ENCODE measurements at regions not wholly inside any gene's neighbourhood (a gene's known extent, or its start where the extent isn't known, plus 50 kb on each side); places are given as distances from the start of the nearest gene placed in this dataset.

DNA sequence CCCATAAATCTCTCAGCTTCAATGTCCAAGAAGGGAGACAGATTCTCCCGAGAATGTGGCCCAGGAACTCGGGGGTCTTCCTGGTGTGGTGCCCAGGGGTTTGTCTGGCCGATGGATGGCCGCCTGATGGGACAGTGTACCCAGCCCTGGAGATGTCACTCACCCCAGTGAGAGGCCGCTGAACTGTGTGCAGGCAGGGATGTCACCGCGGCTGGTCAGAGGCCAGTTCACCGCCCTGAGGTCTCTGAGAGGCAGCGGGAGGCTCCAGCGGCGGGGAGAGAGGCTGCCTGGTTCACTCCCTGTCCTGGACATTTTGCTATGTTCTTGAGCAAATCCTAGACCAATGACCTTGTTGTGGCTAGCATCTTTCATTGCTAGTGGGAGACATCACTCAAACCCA, 1349.5 kb downstream of the BRD1 start:
- DNase-seq: no peak

DNA sequence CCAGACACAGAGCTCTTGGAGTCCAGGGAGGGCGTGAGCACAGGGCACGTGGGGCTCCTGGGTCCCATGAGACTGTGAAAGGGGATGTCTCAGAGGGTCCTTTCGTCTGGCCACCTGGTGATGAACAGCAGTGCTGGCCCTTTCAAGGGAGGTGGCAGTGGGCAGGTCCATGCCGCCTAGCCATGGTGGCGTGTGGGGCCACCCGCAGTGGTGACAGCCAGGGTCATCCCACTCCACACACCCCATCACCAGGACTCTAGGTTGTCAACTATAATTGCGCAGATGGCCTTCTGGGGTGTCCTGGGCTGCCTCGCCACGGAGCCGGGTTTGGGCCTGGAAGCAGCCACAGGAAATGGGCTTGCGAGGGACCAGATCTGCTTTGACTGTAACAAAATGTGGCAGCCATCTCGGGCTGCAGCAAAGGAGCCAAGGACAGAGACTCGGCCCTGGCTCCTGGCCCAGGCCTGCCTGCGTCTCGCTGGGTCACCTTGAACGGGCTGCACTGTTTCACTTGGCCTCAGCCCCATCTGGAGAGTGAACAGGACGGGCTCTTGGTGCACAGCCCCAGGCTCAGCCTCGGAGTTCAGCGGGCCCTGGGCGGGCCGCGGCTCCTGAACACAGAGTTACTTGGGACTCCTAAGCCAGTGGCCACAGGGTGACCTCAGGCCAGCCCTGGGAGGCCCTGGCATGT, 1350.5 kb downstream of the BRD1 start:
- no peak for DNase-seq

DNA sequence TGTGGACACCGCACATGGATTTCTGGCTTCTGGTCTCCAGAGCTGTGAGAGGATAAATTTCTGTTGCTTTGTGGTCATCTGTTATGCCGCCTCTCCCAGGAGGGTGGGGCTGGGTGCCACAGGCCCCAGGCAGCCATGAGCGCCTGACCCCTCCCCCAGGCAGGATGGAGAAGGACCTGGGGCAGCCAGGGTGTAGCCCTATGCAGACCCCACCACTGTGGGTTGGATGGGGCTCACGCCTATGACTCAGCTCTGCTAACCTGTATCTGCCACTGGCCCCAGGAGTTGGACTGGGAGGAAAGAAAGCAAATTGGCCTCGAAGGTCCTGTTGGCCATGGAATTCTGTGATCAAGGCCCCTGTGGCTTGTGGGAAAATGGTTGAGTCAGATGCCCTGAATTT, 1351.1 kb downstream of the BRD1 start:
- DNase-seq: no peak

DNA sequence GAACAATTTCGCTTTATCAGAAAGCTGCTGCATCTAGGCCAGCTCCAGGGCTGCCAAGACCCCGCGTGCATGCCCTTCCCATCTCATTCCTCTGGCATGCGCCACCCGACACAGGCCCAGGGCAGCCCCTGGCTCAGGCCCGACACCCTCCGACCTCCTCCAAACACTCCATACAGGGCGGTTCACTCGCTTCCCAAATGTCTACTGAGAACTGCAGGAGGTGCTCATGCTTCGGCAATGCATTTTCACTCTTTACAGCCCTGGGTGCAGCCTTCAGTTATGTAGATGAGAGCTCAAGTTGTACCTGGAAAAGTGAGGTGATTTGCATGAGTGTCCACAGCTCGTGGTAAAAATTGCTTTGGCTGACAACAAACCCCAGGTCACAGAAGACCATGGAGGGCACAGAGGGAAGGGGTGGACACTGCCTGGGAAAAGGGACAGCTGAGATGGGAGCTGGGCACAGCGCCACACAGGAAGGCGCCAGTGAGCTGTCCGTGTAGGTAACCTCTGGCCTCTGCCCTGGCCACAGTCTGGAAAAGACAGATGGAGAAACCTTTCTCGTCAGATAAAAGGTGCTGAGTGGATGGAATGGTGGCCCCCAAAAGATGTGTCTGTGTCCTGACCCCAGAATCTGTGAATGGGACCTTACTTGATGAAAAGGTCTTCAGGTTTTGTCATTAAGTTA, 1351.9 kb downstream of the BRD1 start:
- no peak for DNase-seq

DNA sequence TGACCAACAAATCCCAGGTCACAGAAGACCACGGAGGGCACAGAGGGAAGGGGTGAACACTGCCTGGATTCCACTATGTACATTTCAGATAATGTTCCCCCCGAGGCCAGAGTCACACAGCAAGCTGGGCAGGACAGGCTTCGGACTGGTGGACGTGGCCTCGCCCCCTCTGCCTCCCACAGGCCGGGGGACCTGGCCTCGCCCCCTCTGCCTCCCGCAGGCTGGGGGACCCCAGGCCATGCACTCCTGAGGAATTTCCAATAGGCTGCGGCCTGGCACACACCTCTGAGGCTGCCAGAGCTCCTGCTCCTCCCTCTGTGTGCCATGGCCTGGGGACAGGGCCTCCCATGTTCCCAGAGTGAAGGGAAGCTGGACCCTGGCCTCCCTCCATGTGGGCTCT, 1352.8 kb downstream of the BRD1 start:
- no peak for DNase-seq

DNA sequence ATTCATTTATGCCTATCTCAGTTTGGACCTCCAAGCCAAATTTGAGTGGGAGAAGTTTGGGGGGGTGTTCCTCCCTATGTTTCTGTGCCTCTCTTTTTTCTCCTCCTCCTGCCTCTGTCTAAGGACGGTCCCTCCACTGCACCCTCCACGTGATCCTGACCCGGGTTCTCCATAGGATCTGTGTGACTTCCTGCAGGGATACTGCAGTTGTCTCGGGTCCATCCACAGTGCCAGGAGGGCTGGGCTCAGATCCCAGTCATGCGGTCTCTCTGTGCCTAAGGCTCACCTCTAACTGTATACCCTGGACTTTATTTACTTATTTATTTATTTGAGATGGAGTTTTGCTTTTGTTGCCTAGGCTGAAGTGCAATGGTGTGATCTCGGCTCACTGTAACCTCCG, 1354.5 kb downstream of the BRD1 start:
- DNase-seq: no peak

DNA sequence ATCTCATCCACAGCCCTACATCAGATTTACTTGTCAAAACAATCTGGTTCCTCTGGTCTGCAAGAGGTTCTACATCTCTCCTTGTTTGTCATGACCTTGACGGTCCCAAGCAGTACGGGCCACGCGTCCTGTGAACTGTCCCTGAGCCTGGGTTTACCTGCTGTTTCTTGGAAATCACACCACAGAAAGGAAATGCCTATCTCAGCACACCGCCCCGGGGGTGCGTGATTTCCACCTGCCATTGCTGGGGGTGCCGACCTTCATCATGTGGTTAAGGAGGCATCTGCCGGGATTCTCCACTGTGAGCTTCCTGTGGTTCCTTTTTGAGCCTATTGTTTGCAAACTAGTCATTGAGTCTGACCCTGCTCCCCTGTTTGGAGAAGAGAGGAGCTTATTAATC, 1363.4 kb downstream of the BRD1 start:
- DNase-seq: no peak

DNA sequence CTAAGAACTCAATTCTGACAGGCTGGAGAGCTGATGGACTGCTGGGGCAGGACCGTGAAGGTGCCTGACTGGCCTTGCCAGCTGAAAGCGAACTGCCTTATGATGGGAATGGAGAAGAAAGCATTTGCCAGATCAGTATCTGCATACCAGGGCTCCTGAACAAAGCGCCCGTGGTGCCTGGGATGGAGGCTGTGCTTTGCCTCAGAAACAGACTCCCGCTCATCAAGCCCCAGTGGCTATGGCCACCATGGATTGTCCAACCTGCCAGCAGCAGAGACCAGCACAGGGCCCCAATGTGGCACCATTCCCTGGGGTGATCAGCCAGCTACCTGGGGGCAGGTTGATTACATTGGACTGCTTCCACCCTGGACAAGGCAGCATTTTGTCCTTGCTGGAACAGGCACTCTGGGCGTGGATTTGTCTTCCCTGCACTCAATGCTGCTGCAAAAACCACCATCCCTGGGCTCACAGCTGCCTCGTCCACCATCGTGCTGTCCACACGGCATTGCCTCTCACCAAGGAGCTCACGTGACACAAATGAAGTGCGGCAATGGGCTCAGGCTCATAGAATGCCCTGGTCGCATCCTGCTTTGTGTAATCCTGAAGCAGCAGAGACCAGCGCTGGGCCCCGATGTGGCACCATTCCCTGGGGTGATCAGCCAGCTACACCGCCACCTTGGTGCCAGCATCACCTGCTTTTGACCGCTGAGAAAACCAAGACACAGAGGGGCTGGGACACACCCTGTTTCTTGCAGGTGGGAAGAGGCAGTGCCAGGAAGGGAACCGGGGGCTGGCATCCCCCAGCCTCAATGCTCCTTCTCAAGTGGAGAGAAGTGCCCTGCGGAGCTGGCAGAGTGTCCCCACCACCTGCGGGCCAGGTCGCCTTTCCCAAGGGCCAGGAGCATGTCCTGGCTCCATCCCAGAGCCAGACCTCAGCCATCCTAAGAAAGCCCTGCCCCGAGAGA, 1367.5 kb downstream of the BRD1 start:
- no peak for DNase-seq

DNA sequence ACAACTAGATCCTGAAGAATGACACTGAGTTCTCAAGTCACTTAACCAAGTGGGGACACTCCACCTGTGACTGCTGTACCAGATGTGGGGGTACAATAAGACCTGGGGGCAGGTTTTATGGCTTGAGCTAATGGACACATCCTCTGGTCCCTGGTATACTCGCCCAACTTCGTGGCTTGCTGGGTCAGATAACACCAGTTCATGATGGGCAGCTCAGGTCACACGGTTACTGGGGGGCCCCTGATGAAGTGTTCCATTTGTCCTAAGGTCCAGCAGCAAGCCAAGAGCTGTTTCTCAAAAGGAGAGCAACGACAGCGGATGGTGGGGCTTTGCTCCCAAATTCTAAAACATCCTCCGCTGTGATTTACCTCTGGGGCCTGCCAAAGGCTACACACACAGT, 1368.4 kb downstream of the BRD1 start:
- no peak for DNase-seq

DNA sequence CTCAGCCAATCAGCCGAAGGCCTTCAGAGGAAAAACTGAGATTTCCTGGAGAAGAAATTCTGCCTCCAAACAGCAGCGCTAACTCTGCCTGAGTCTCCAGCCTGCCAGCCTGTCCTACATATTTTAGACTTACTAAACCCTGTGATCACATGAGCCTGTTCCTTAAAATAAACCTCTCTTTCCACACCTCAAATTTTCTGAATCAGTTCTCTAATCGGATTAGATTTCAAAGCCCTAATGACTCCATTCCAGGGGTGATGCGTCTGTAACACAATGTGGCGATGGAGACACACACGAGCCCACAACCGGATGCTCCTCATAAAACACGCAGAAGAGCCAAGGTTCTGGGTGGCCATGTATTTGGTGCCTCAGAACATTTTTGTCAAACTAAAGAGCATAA, 1371.2 kb downstream of the BRD1 start:
- no peak for DNase-seq

DNA sequence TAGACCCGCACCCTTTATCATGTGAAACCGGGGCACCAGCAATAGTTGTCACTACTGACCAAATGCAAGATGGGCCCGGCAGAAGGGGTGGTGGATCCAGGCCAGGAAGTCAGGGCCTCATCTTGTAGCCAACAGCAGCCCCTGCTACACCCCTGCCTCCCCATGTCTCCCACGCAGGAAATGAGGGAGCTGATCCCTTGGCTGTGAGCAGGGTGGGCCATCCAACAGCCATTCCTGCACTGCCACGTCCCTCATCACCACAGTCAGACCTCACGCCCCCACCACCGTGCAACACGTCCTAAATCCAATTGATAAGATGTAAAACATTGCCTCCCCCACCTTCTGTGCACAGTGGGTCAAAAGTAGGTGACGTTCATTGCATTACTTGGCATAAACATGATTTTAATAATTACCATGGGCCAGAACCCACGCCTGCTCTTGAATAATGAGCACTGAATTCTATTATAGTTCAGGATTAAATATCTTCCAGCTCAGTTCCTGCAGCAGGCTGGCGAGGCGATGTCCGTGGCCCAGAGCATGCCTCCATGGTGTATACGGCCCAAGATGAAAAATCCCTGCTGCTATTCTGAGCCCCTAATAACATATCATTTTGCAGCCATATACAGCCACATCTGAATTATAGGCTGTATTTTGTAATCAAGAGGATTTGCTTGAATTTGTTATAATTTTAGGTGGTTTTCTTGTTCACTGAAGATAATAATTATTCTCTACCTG, 1373.8 kb downstream of the BRD1 start:
- DNase-seq: no peak

DNA sequence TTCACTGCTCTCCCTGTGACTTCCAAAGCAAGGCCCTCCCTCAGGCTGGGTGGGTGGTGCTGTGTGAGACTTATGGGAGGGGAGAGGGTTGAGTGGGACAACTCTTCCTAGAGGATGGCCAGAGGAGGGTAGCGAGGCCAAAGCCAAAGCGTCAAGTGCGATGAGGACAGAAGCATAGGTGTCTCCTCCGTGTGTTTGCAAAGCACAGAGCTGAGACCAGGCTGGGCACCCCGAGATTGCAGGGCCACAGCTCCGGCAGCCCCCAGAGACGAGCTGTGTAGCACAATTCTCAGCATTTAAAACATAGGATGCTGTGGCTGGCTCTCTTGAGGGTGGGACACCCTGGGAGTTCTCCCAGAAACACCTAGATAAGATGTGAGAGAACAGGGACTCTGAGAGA, 1374.5 kb downstream of the BRD1 start:
- no peak for DNase-seq

DNA sequence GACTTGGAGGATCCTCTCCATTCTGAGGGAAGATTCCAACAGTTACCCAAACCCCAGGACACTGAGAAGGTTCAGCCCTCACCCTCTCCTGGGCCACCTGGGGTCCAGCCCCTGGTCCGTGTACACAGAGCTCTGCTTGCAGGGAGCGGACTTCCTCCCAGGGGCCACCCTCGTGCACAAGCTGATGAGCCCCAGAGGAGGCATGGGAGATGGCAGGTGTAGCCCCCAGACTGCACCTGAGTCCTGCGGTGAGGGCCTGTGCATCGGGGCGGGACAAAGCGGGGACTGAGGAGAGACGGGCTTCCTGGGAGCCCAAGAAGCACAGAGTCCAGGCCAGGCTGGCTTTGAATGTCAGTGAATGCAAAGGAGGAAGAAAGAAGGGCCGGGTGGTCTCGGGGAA, 1374.9 kb downstream of the BRD1 start:
- no peak for DNase-seq

DNA sequence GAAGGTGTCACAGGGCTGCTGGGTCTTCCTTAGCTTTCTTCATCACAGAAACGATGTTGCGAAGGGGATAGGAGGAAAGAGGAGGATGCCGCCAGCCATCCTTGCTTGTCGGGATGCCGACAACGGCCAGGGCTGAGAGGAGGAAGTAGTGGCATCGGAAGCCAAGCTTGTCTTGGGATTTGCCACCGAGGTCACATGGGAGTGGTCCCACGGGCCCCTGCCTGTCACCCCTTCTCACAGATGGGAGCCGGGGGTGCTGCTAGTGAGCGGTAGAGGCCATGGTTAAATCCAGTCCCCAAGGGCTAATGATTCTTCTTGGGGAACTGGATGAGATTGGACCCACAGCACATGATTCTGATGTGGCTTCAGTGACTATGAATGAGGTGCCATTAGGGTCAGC, 1375.8 kb downstream of the BRD1 start:
- DNase-seq: no peak

DNA sequence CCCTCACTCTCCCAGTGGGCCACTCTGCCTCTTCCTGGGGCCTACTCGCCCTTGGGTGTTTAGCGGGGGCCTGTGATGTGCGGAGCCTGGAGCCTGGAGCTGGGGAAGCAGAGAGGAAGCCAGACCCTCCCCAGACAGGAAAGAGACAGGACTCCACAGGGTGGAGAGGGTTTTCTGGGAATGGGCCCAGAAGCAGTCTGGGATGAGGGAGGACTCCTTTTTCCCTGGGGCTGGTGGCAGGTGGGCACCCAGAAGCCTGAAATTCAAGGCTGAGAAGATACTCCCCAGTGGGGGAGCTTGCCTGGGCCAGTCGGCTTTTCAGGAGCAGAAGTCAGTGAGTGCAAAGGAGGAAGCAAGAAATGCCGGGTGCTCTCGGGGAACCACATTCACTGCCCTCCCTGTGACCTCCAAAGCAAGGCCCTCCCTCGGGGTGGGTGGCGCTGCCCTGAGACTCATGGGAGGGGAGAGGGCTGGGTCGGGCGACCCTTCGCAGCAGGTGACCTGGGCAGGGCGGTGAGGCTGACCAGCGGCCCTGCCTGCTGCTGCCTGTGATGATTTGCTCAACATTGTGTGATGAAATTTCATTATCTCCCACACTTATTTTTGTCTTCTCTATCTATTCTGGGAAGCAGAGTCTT, 1377.4 kb downstream of the BRD1 start:
- DNase-seq: no peak

DNA sequence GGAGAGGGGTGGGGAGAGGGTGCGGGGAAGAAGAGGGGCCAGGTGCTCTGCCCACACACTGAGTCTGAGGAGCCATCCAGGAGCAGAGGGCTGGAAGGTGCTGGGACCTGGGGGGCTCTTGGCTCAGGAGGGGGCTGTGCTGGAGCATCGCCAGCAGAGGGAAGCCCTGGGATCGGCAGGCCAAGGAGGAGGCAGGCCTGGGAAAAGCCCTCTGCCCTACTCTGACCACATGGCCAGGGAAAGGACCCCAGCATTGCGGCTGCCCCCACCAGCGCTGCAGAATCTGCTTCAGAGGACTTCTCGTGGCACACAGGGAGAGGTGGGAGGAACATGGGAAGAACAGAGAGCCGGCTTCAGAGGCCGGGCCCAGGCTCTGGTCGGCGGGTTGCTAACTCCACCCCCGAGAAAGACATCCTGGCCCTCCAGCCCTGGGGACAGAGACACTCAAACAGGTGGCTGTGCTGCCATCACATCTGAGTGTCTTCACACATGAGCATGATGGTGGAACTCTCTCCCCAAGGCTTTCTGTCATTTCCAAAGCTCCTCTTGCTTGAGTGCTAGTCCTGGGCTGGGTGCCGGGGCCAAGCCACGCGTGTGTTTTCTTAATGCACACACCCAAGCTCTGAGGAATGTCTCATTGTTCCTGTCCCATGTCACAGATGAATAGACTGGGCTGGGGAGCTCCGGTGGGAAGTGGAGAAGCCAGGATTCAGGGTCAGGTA, 1378.0 kb downstream of the BRD1 start:
- DNase-seq: no peak

DNA sequence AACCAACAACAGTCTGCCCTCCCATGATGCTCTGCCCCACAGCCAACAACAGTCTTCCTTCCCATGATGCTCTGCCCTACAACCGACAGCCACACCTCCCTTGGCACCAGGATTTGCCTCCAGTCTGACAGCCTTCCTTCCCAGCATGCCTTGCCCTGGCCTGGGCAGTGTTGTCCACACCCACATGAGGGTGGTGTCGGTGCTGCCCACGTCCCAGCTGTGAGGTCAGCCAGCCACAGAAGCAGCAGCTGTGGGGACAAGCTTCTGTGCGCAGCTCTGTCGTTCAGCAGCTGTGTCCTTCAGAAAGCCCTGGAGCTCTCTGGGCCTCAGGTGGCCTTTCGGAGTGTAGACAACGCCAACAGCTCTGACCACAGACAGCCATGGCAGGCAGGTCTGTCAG, 1378.9 kb downstream of the BRD1 start:
- DNase-seq: no peak

DNA sequence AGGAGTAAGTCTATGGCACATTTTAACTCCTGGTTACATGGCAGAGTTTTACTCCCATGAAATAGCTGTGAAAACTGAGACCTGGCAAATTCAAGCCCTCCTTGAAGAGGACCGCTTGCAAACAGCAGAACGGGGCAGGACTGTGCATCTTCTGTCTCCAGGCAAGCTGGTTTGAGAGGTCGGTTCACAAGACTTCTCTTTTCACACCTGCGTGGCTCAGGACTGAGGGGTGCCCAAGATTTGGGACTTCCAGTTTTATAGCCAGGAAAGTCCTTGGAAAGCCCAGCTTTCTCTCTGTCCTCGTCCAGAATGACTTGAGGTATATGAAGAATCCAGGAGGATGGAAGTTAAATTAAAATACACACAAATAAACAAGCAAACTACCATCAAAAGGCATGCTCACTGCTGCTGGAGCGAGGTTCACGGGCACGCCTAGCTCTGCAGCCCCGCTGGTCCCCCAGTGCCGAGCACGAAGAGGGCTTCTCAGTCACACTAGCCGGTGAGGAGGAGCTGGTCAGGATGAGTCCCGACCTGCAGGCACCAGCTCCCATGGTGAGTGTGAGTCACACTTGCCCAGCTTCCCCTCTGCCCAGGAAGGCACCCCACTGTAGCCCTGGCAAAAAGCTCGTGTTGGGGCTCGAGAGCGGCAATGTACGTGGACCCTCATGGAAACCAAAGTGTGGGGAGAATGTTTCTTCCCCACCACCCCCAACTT, 1382.4 kb downstream of the BRD1 start:
- no peak for DNase-seq

DNA sequence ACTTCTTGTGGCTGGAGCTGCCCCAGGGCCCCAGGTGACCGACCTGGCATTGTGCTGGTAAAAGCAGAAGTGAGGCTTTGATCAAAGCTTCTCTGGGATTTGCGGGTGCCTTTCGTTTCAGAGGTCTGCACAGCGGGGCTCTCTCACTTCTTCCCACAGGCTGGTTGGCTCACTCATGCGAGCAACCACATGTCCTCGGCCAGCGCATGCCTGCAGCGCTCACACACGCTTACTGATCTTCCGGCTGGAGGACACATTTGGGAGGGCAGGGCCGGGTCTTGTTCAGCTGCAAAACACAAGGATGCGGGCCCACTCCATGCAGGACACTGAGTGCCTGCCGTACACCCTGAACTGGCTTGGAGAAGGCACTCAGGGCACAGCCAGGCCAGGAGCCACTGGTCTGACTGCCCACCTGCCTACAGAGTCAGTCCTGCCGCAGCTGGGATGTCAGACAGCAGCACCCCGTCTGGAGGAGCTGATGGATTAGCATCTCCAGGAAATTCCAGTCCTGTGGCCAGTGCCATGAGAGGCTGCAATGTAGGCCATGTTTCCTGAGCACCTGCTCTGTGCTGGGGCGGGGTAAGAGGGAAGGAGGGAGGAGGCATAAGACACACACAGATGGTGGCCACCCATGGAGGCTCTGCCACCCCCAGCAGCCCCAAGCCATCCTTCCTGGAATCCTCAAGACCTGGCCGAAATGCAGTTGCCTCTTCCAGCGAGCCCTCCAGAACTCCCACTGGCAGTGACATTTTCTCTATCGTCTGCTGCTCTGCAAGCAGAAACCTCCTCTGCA, 1383.2 kb downstream of the BRD1 start:
- no peak for DNase-seq

DNA sequence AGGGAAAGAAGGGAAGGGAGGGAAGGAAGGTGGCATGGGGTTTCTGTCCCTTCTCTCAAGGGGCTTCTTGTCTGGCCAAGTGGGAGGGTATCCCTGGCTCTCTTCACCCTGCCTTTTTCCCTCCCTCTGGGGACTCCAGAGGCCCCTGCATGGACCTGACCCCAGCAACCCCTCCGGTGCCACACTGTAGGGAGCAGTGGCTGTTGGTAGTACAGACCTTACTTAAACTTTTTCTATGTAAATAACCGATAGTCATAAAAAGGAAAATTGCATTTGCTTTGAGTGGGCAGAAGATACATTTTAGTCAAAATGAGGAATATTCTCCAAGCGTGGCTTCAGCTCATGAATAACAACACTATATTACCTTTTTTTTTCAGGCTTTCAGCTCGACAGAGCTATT, 1384.0 kb downstream of the BRD1 start:
- DNase-seq: no peak

Data from NCI-H1048 (cell line).